Activated CD8-positive, alpha-beta T cell treated with anti-CD3 and anti-CD28 coated beads for 36 hours (primary cell): ENCODE measurements at regions not wholly inside any gene's neighbourhood (a gene's known extent, or its start where the extent isn't known, plus 50 kb on each side); places are given as distances from the start of the nearest gene placed in this dataset.
"Not testable (repeated sequence)": the region's sequence is repeated elsewhere in the genome, so short reads cannot be mapped to it uniquely, and the experiment has no call there.

Experiments
- ATAC-seq: fragments of 200-7000 bp; cut with Tn5 transposase; one replicate; pipeline ENCODE4 v1.10.0; 2021; ENCODE audit warnings: mild to moderate bottlenecking, moderate library complexity
- CTCF ChIA-PET: fragments of 350-600 bp; sonication (Branson Sonifier 250); formaldehyde crosslinking; loops from one replicate; lab custom pipeline; 2021; ENCODE audit warnings: antibody characterized with exemption; lab: Charles Lee
- POLR2A ChIA-PET: fragments of 350-600 bp; sonication (Branson Sonifier 250); formaldehyde crosslinking; loops from one replicate; lab custom pipeline; 2021; ENCODE audit warnings: antibody characterized with exemption; lab: Charles Lee
- DNase-seq: peaks from one replicate; pipeline ENCODE4 v3.0.0-alpha.2; 2020
- H3K27ac Mint-ChIP-seq: one replicate; pipeline ENCODE4 v1.8.0; 2021; ENCODE audit warnings: mild to moderate bottlenecking, mixed read lengths
- H3K27me3 Mint-ChIP-seq: one replicate; pipeline ENCODE4 v1.8.0; 2021; ENCODE audit warnings: mixed read lengths
- H3K36me3 Mint-ChIP-seq: one replicate; pipeline ENCODE4 v1.8.0; 2021; ENCODE audit warnings: low read depth, mixed read lengths
- H3K4me1 Mint-ChIP-seq: one replicate; pipeline ENCODE4 v1.8.0; 2021; ENCODE audit warnings: low read depth, mixed read lengths
- H3K4me3 Mint-ChIP-seq: one replicate; pipeline ENCODE4 v1.8.0; 2021; ENCODE audit warnings: mild to moderate bottlenecking, moderate library complexity, mixed read lengths
- H3K9me3 Mint-ChIP-seq: one replicate; pipeline ENCODE4 v1.8.0; 2021; ENCODE audit warnings: mixed read lengths
- CTCF ChIP-seq: fragments of 200-600 bp; IDR thresholded peaks from one replicate; pipeline ENCODE4 v1.8.0; 2022; ENCODE audit warnings: antibody characterized with exemption, mild to moderate bottlenecking
- intact Hi-C: fragments of 100-400 bp; cut with micrococcal nuclease; formaldehyde crosslinking; loops from one replicate; pipeline ENCODE4 v1.10.0; 2022

- H3K4me1 Mint-ChIP-seq = no peaks in the 10 kb centered on the region
- DNase-seq = no peak
- no peaks in the 10 kb centered on the region for H3K27me3 Mint-ChIP-seq
- TF ChIP-seq CTCF = no peak
- ChIA-PET POLR2A (no interaction called here), CTCF (no interaction called here)
- no peak overlapping the region for H3K4me3 Mint-ChIP-seq
- no peak overlapping the region for H3K27ac Mint-ChIP-seq
- no peaks in the 10 kb centered on the region for H3K36me3 Mint-ChIP-seq
- no peak for ATAC-seq
- H3K9me3 Mint-ChIP-seq = peaks cover 6% of the 10 kb centered on the region
- intact Hi-C loops = no loop called here
Measured at GRCh38 chr2:22078701-22079100, 954.9 kb downstream of the TDRD15 start.

- POLR2A ChIA-PET = no interaction called here
- TF ChIP-seq CTCF = no peak
- Mint-ChIP-seq H3K27ac (no peak overlapping the region), H3K9me3 (peaks cover 6% of the 10 kb centered on the region), H3K4me3 (no peak overlapping the region), H3K27me3 (no peaks in the 10 kb centered on the region), H3K4me1 (no peaks in the 10 kb centered on the region), H3K36me3 (no peaks in the 10 kb centered on the region)
- intact Hi-C loops = no loop called here
- DNase-seq (no peak), ATAC-seq (no peak)
- CTCF ChIA-PET = no interaction called here
Measured at GRCh38 chr2:22079583-22079982, 955.8 kb downstream of the TDRD15 start.

GRCh38 chr2:22086726-22087125 lies 963.0 kb downstream of the TDRD15 start:
- no peak for DNase-seq
- no peaks in the 10 kb centered on the region for H3K27me3 Mint-ChIP-seq
- H3K4me3 Mint-ChIP-seq = no peak overlapping the region
- intact Hi-C loops = no loop called here
- POLR2A ChIA-PET = no interaction called here
- H3K27ac Mint-ChIP-seq = no peak overlapping the region
- no peaks in the 10 kb centered on the region for H3K4me1 Mint-ChIP-seq
- no peak for ATAC-seq
- no peak for TF ChIP-seq CTCF
- H3K9me3 Mint-ChIP-seq = peaks cover 10% of the 10 kb centered on the region
- H3K36me3 Mint-ChIP-seq = no peaks in the 10 kb centered on the region
- CTCF ChIA-PET = no interaction called here

- intact Hi-C loops, DNase-seq, H3K27me3 Mint-ChIP-seq, H3K9me3 Mint-ChIP-seq, H3K36me3 Mint-ChIP-seq, H3K27ac Mint-ChIP-seq, H3K4me3 Mint-ChIP-seq, H3K4me1 Mint-ChIP-seq, CTCF ChIA-PET, POLR2A ChIA-PET, ATAC-seq: not testable (repeated sequence)
Measured at GRCh38 chr2:22103617-22104016, 979.8 kb downstream of the TDRD15 start.

GRCh38 chr2:22110244-22110651 lies 986.5 kb downstream of the TDRD15 start:
- Mint-ChIP-seq H3K9me3 (peaks cover 12% of the 10 kb centered on the region), H3K27me3 (no peaks in the 10 kb centered on the region), H3K27ac (no peak overlapping the region), H3K4me1 (no peaks in the 10 kb centered on the region), H3K4me3 (no peak overlapping the region), H3K36me3 (no peaks in the 10 kb centered on the region)
- ChIA-PET POLR2A (no interaction called here), CTCF (no interaction called here)
- DNase-seq (no peak), ATAC-seq (no peak)
- TF ChIP-seq CTCF = no peak
- intact Hi-C loops = no loop called here

GRCh38 chr2:22124003-22124402 lies 1000.2 kb downstream of the TDRD15 start:
- Mint-ChIP-seq H3K9me3 (peaks cover 9% of the 10 kb centered on the region), H3K4me3 (no peak overlapping the region), H3K36me3 (no peaks in the 10 kb centered on the region), H3K27ac (no peak overlapping the region), H3K27me3 (no peaks in the 10 kb centered on the region), H3K4me1 (no peaks in the 10 kb centered on the region)
- DNase-seq (no peak), ATAC-seq (no peak)
- POLR2A ChIA-PET = no interaction called here
- intact Hi-C loops = no loop called here
- no peak for TF ChIP-seq CTCF
- CTCF ChIA-PET = no interaction called here
